ENCODE measurements at regions not wholly inside any gene's neighbourhood (a gene's known extent, or its start where the extent isn't known, plus 50 kb on each side); places are given as distances from the start of the nearest gene placed in this dataset.

GRCh38 chr11:44498089-44498871 lies 67.2 kb upstream of the CD82 start:
- FAIRE-seq: no peak

GRCh38 chr11:44502506-44502905 lies 63.0 kb upstream of the CD82 start:
- no peak for FAIRE-seq

GRCh38 chr11:44505581-44506054 lies 59.8 kb upstream of the CD82 start:
- no peak for FAIRE-seq

DNA sequence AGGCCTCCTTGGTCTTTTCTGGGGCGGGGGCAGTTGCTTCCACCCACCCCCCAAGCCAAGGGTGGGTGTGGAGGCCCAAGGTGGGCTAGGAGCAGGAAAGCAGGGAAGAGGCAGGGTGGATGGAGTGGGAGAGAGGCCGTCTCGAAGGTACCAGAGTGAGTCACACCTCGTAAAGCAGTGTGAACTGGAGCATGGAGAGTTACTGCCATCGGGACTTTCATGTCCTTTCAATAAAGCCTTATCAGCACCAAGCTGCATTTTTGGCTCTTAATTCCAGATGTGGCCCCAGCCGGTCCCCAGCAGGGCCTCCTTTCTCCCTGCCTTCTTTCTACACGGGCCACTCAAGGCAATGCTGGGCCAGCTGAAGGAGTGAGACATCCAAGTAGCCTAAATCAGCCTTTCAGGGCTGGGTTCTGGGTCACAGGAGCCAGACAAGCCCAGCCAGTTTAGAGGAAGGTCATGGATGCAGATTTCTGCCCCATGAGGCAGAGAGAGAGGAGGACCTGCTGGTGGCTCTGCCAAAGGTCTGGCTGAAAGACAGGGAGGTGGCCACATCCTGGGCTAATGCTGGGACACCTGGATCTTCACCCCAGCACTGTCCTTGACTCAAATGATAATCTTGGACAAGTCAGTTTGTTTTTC lies 59.0 kb upstream of the CD82 start:
- no peak for FAIRE-seq

DNA sequence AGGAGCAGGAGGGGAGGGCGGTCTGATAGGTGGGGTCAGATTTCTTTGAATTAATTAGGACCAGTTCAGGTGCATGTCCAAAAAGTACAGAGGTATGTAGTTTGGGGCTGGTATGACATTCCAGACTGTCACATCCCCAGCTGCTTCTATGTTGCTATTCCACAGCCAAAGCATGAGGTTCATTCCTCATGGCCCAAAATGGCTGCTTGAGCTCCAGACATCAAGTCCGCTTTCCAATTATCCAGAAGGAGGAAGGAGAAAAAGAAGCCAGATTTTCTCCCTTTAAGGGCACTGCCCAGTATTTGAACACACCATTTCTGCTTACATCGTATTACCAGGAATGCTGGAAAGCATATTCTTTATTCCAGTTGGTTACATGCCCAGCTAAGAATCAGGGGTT lies 58.0 kb upstream of the CD82 start:
- FAIRE-seq: no peak

- no peak for FAIRE-seq
Observed at GRCh38 chr11:44507896-44508445, 57.5 kb upstream of the CD82 start.

DNA sequence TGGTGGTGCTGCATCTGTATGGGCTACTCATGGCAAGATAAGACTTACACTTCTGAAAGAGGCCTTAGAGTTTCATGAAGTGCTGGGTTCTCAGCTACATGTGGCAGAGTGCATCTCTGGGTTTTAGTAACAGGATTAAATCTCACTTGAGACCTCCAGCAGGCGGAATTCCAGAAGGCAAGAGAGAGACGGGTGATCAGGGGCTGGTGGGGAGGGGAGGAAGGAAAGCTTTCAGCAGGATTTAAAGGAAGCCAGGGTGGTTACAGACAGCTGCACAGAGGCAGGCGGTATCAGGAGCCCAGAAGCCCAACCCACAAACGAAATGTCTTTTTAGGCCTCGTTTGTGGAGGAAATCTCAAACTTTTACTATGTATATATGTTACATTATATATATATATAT lies 56.2 kb upstream of the CD82 start:
- no peak for FAIRE-seq

GRCh38 chr11:44510372-44510771 lies 55.1 kb upstream of the CD82 start:
- no peak for FAIRE-seq

GRCh38 chr11:44512818-44513217 lies 52.6 kb upstream of the CD82 start:
- no peak for FAIRE-seq

- FAIRE-seq: no peak
Observed at GRCh38 chr11:44515048-44515447, 50.4 kb upstream of the CD82 start.

All from TTC549 (cell line).